ENCODE measurements at regions not wholly inside any gene's neighbourhood (a gene's known extent, or its start where the extent isn't known, plus 50 kb on each side); places are given as distances from the start of the nearest gene placed in this dataset.
"Not testable (repeated sequence)": the region's sequence is repeated elsewhere in the genome, so short reads cannot be mapped to it uniquely, and the experiment has no call there.

- DNase-seq, result not testable (repeated sequence)
These were observed 54.8 kb upstream of the ZNF30 start for GRCh38 chr19:34871911-34872310.

GRCh38 chr19:34867631-34868030 lies 59.1 kb upstream of the ZNF30 start:
- DNase-seq, result no peak

- DNase-seq, result not testable (repeated sequence)
These were observed 61.5 kb upstream of the ZNF30 start for GRCh38 chr19:34865225-34865624.

DNA sequence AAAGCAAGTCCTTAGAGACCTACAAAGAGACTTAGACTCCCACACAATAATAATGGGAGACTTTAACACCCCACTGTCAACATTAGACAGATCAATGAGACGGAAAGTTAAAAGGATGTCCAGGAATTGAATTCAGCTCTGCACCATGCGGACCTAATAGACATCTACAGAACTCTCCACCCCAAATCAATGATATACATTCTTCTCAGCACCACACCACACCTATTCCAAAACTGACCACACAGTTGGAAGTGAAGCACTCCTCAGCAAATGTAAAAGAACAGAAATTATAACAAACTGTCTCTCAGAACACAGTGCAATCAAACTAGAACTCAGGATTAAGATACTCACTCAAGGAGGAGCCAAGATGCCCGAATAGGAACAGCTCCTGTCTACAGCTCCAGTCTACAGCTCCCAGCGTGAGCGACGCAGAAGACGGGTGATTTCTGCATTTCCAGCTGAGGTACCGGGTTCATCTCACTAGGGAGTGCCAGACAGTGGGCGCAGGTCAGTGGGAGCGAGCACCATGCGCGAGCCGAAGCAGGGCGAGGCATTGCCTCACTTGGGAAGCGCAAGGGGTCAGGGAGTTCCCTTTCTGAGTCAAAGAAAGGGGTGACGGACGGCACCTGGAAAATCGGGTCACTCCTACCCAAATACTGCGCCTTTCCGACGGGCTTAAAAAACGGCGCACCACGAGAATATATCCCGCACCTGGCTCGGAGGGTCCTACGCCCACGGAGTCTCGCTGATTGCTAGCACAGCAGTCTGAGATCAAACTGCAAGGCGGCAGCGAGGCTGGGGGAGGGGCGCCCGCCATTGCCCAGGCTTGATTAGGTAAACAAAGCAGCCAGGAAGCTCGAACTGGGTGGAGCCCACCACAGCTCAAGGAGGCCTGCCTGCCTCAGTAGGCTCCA lies 66.6 kb upstream of the ZNF30 start:
- not testable (repeated sequence) for DNase-seq

GRCh38 chr19:34859325-34859724 lies 67.4 kb upstream of the ZNF30 start:
- DNase-seq, result not testable (repeated sequence)

DNA sequence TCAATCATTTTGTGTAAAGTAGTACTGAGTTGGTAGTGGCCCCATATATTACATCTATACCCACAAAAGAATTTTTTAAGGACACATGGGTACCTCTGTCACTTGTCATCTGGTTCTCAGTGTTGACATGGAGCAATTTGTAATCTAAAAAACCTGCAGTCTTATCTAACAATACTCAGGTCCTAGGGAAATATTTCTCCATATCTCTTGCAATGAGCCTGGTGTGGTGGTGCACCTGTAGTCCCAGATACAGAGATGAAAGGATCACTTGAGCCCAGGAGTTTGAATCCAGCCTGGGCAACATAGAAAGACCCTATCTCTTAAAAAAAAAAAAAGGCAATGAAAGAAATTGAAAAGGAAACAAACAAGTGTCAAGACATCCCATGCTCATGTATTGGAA lies 70.7 kb upstream of the ZNF30 start:
- no peak for DNase-seq

DNA sequence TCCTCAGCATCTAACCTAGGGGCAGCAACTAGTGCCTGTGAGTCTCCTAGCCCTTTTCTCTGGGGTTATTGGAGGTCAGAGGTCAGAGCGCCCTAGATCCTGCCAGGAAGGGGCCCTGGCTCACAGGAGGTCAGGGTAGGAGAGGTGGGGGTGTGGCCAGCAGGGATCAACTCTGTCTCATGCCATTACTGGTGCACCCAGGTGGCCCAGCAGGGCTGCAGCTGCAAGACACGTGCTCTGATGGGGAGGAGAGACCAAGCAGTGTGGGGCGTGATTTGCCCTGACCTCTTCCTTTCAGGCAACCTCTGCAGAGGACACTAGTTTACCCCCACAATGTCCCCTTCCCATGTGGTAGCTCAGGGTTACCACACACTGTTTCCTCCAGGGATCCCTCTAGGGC lies 73.3 kb upstream of the ZNF30 start:
- no peak for DNase-seq

GRCh38 chr19:34852669-34853068 lies 74.0 kb upstream of the ZNF30 start:
- DNase-seq, result no peak

DNA sequence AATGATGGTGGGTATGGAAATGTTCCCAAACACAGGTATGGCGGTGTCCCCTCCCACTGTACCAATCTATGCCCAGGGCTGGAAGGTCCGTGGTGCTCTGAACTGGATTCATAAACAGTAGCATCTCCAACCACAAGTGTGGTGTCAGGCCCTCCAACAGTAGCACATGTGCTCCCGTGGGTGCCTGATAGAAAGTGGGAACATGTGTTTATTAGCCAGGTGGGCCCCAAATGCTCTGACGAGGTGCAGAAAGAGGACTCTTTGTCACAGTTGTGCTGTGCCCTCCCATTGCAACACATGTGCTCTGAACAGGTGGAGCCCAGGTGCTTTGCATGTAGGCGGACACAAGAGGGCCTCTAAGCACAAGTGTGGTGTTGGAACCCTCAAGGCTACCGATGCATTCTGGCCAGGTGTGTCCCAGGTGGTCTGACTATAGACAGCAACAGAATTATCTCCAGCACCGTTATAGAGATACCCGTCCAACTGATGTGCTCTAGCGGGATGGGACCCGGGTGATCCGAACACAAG lies 75.4 kb upstream of the ZNF30 start:
- no peak for DNase-seq

DNA sequence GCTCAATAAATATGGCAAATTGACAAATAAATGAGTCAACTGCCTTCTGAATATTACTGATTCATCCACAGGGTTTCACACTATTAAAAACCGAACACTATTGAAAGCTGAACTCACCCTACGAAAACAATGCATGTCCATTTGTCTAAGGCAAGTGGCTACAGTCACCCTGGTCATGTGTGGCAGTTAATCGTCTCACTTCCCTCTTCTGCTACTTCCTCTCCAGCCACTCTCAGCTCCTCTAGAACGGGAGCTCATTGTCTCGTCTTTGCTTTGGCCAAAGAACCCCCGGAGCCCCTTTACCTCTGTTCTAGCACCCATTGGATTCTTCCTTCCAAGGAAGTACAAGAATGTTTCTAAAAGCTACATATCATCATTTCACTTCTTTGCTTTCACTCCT lies 74.4 kb upstream of the ZNF599 start:
- no peak for DNase-seq

- no peak for DNase-seq
These were observed 71.3 kb upstream of the ZNF599 start for GRCh38 chr19:34844277-34844676.

DNA sequence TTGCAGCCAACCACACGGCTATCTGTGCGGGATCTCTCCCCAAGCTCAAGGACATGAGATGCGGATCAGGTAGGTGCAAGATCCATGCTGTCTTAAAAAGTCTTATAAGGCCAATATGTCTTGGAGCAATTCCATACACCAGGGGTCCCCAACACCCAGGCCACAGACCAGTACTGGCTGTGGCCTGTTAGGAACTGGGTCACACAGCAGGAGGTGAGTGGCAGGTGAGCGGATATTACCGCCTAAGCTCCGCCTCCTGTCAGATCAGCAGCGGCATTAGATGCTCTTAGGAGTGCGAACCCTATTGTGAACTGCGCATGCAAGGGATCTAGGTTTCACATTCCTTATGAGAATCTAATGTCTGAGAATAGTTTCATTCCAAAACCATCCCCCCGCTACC lies 68.8 kb upstream of the ZNF599 start:
- no peak for DNase-seq

DNA sequence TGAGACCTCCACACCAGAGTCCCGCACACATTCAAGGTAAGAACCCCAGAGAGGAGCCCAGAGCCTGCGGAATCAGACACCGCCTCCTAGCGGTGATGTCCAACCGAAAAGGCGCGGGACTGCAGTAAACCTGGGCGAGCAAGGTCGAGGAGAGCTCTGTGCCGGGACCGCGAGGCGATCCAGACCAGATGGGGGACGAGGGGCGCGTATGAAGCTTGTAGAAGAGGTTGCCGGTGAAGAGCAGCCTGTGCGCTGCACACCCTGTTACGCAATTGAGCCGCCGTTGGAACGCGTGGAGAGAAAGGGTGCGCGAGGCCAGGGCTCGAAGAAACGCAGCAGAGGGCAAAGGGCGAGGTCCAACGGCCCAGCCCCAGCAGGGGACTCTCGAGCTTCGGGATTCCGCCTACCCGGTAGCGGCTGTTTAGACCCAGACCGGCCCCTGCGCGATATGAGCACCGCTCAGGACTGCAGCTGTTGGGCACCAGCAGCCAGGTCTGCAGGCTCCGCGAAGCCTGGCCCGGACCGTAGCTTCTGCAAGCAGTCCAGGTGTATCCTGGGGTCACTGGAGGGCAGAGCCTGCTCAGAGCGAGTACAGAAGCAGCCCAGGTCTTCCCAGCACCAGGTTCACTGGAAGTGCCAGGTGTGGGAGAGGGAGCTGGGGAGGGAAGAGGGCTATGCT lies 65.9 kb upstream of the ZNF599 start:
- no peak for DNase-seq

GRCh38 chr19:34838248-34838647 lies 65.2 kb upstream of the ZNF599 start:
- no peak for DNase-seq

DNA sequence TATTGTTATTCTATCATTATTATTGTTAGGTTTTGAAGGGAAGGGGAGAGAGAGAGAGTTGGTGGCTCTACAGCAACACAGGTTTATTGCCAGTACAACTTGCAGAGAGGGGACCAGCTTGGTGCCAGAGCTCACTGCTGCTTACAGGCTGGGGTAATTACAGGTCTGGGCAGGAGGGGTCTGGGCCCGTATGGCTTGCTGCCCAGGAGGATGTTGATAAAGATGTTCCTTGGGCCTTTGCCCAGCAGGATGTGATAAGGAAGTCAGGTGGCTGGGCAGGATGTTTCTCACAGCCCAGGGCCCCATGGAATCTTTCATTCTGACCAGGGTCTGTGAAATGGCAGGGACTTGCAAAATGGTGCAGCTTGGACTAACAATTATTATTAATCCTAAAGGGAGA lies 64.2 kb upstream of the ZNF599 start:
- peak; percentile 0 for DNase-seq

- DNase-seq, result no peak
These were observed 62.8 kb upstream of the ZNF599 start for GRCh38 chr19:34835631-34836351.

DNA sequence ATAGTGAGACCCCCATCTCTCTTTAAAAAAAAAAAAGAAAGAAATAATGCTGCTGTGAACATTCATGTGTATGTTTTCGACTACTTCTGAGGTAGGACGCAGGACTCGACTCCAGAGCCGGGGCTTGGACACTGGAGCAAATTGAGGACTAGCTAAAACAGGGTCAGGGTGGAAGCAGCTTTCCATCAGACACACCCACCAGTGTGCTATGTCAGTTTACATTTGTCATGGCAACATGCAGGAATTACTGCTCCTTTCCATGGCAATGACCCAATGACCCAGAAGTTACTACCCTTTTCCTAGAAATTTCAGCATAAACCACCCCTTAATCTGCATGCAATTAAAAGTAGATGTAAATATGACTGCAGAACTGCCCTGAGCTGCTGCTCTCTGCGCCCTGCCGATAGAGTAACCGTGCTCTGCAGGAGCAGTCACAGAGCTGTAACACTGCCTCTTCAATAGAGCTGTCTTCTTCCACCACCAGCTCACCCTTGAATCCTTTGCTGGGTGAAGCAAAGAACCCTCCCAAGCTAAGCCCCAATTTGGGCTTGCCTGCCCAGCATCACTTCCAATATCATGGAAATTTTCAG lies 61.6 kb upstream of the ZNF599 start:
- no peak for DNase-seq

DNA sequence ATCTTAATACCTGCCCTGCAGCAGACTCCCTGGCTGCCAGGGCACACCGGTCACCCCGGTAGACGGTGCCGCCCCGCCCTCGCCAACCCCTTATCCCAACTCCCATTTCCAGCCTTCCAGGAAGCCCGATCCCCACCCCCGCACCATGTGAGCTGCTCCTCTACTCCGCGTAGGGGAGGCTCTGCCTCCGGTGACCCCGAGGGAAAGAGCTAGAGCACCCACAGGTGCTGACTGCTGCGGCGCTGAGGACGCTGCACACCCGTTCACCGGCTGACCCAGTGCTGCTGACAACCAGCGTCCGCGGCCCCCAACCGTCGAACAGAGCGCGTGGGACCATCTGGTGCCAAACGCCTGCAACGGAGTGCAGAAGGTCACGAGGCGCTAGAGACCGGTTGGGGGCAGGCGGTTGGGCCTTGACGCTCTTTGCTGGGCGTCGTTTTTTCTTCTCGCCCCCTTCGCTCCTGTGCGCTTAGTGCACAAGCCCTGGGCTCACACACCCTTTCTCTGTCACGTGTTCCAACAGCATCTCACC lies 59.6 kb upstream of the ZNF599 start:
- no peak for DNase-seq

DNA sequence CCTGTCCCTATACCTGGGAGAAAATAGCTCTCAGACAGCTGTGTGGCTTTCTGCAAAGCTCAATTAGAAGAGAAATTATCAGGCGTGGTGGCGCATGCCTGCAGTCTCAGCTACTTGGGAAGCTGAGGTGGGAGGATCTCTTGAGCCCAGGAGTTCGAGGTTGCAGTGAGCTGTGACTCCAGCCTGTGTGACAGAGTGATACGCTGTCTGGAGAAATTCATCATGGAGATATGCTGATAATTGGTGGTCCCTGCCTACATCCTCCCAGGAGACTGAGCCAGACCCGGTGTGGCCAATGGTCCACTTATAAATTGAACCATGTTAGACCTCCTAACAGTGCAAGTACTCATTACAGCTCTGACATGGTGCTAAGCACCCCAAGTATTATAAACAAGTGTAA lies 58.7 kb upstream of the ZNF599 start:
- DNase-seq, result no peak

DNA sequence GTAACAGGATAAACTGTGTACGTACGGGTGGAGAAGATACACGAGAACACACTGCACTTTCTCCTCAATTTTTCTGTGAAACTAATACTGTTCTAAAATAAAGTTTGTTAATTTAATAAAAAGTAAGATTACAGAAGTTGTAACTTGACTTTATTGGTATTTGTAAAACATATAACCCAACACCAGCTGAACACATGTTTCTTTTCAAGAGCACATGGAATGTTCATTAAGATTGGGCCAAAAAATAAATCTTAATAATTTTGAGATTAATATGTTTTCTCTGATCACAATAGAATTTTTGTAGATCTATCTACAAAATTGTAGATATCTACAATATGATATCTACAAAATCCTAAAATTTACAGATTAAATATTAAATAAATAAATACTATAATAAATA lies 55.1 kb upstream of the ZNF599 start:
- no peak for DNase-seq

DNA sequence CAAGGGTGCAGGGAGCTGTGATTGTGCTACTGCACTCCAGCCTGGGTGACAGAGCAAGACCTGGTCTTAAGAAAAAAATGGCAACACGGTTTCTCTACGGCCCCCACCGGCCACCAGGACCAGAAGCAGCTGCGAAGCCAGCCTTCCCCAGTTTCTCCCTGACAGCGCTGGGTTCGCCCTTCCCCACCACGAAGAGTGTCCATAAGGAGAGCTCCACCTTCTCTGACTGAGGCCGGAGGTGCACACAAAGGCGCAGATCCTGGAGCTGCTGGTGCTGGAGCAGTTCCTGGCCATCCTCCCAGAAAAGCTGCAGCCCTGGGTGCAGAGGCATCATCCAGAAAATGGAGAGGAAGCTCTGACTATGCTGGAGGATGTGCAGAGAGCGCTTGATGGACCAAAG lies 52.2 kb upstream of the ZNF599 start:
- DNase-seq, result no peak

- DNase-seq, result no peak
These were observed 51.7 kb upstream of the ZNF599 start for GRCh38 chr19:34824686-34825085.
